Activated CD8-positive, alpha-beta T cell treated with anti-CD3 and anti-CD28 coated beads for 36 hours (primary cell): ENCODE measurements at regions not wholly inside any gene's neighbourhood (a gene's known extent, or its start where the extent isn't known, plus 50 kb on each side); places are given as distances from the start of the nearest gene placed in this dataset.

Experiments
- ATAC-seq: fragments of 200-7000 bp; cut with Tn5 transposase; one replicate; pipeline ENCODE4 v1.10.0; 2021; ENCODE audit warnings: mild to moderate bottlenecking, moderate library complexity
- CTCF ChIA-PET: fragments of 350-600 bp; sonication (Branson Sonifier 250); formaldehyde crosslinking; loops from one replicate; lab custom pipeline; 2021; ENCODE audit warnings: antibody characterized with exemption; lab: Charles Lee
- POLR2A ChIA-PET: fragments of 350-600 bp; sonication (Branson Sonifier 250); formaldehyde crosslinking; loops from one replicate; lab custom pipeline; 2021; ENCODE audit warnings: antibody characterized with exemption; lab: Charles Lee
- DNase-seq: peaks from one replicate; pipeline ENCODE4 v3.0.0-alpha.2; 2020
- H3K27ac Mint-ChIP-seq: one replicate; pipeline ENCODE4 v1.8.0; 2021; ENCODE audit warnings: mild to moderate bottlenecking, mixed read lengths
- H3K27me3 Mint-ChIP-seq: one replicate; pipeline ENCODE4 v1.8.0; 2021; ENCODE audit warnings: mixed read lengths
- H3K36me3 Mint-ChIP-seq: one replicate; pipeline ENCODE4 v1.8.0; 2021; ENCODE audit warnings: low read depth, mixed read lengths
- H3K4me1 Mint-ChIP-seq: one replicate; pipeline ENCODE4 v1.8.0; 2021; ENCODE audit warnings: low read depth, mixed read lengths
- H3K4me3 Mint-ChIP-seq: one replicate; pipeline ENCODE4 v1.8.0; 2021; ENCODE audit warnings: mild to moderate bottlenecking, moderate library complexity, mixed read lengths
- H3K9me3 Mint-ChIP-seq: one replicate; pipeline ENCODE4 v1.8.0; 2021; ENCODE audit warnings: mixed read lengths
- CTCF ChIP-seq: fragments of 200-600 bp; IDR thresholded peaks from one replicate; pipeline ENCODE4 v1.8.0; 2022; ENCODE audit warnings: antibody characterized with exemption, mild to moderate bottlenecking
- intact Hi-C: fragments of 100-400 bp; cut with micrococcal nuclease; formaldehyde crosslinking; loops from one replicate; pipeline ENCODE4 v1.10.0; 2022

- no peak for ATAC-seq
- no peak overlapping the region for H3K27ac Mint-ChIP-seq
- H3K9me3 Mint-ChIP-seq = no peaks in the 10 kb centered on the region
- TF ChIP-seq CTCF = no peak
- no peaks in the 10 kb centered on the region for H3K36me3 Mint-ChIP-seq
- no peak overlapping the region for H3K4me3 Mint-ChIP-seq
- ChIA-PET POLR2A (no interaction called here), CTCF (interaction anchor here (1.0 to 1.3 kb wide), 2 partner anchors 17 to 20 kb away, joined by 3 read pairs; no protein-coding TSS in a partner anchor)
- H3K27me3 Mint-ChIP-seq = peaks cover 17% of the 10 kb centered on the region
- intact Hi-C loops = no loop called here
- no peaks in the 10 kb centered on the region for H3K4me1 Mint-ChIP-seq
- no peak for DNase-seq
These were observed 338.7 kb upstream of the NCKAP5 start for GRCh38 chr2:133906926-133907325.

- H3K4me3 Mint-ChIP-seq = no peak overlapping the region
- POLR2A ChIA-PET = no interaction called here
- no peaks in the 10 kb centered on the region for H3K9me3 Mint-ChIP-seq
- no peaks in the 10 kb centered on the region for H3K36me3 Mint-ChIP-seq
- no peak for ATAC-seq
- no peaks in the 10 kb centered on the region for H3K4me1 Mint-ChIP-seq
- peaks cover 10% of the 10 kb centered on the region for H3K27me3 Mint-ChIP-seq
- CTCF ChIA-PET = no interaction called here
- H3K27ac Mint-ChIP-seq = no peak overlapping the region
- intact Hi-C loops = no loop called here
- TF ChIP-seq CTCF = no peak
- no peak for DNase-seq
These were observed 339.9 kb upstream of the NCKAP5 start for GRCh38 chr2:133908171-133908570.

- ChIA-PET CTCF (no interaction called here), POLR2A (no interaction called here)
- no peaks in the 10 kb centered on the region for H3K4me1 Mint-ChIP-seq
- H3K4me3 Mint-ChIP-seq = no peak overlapping the region
- H3K9me3 Mint-ChIP-seq = no peaks in the 10 kb centered on the region
- no peaks in the 10 kb centered on the region for H3K36me3 Mint-ChIP-seq
- DNase-seq (no peak), ATAC-seq (no peak)
- H3K27ac Mint-ChIP-seq = no peak overlapping the region
- intact Hi-C loops = no loop called here
- H3K27me3 Mint-ChIP-seq = no peaks in the 10 kb centered on the region
- TF ChIP-seq CTCF = no peak
These were observed 335.7 kb upstream of the MGAT5 start for GRCh38 chr2:133918141-133918540.

- Mint-ChIP-seq H3K4me1 (no peaks in the 10 kb centered on the region), H3K36me3 (no peaks in the 10 kb centered on the region), H3K4me3 (no peak overlapping the region), H3K27ac (no peak overlapping the region), H3K9me3 (no peaks in the 10 kb centered on the region), H3K27me3 (peaks cover 3% of the 10 kb centered on the region)
- TF ChIP-seq CTCF = no peak
- intact Hi-C loops = no loop called here
- DNase-seq (no peak), ATAC-seq (no peak)
- ChIA-PET POLR2A (no interaction called here), CTCF (no interaction called here)
These were observed 334.6 kb upstream of the MGAT5 start for GRCh38 chr2:133919285-133919684.

GRCh38 chr2:133927894-133928293 is 326.0 kb upstream of the MGAT5 start:
- CTCF ChIA-PET = no interaction called here
- intact Hi-C loops = no loop called here
- no peak overlapping the region for H3K4me3 Mint-ChIP-seq

More at GRCh38 chr2:133927894-133928293, 326.0 kb upstream of the MGAT5 start:
- POLR2A ChIA-PET = no interaction called here
- TF ChIP-seq CTCF = no peak
- H3K27ac Mint-ChIP-seq = no peak overlapping the region
- no peaks in the 10 kb centered on the region for H3K9me3 Mint-ChIP-seq
- no peak for DNase-seq
- H3K27me3 Mint-ChIP-seq = peaks cover 16% of the 10 kb centered on the region
- H3K4me1 Mint-ChIP-seq = no peaks in the 10 kb centered on the region
- H3K36me3 Mint-ChIP-seq = no peaks in the 10 kb centered on the region
- ATAC-seq = no peak
